Esophagus squamous epithelium (tissue), 4 donors: ENCODE measurements at regions not wholly inside any gene's neighbourhood (a gene's known extent, or its start where the extent isn't known, plus 50 kb on each side); places are given as distances from the start of the nearest gene placed in this dataset.

Experiments used
- CTCF ChIP-seq, 6 experiments: fragments of 450-650 bp in 4 of 6; fragments of 200-600 bp in 2 of 6; sonication (generic) in 2 of 6; IDR thresholded peaks; one replicate each; pipeline ENCODE4 v1.5.1; 2016 to 2019; ENCODE audit warnings: antibody characterized with exemption in 6 of 6, mild to moderate bottlenecking in 4 of 6, moderate library complexity in 4 of 6
- POLR2A ChIP-seq, 4 donors: fragments of 450-650 bp; IDR thresholded peaks; one replicate each; pipeline ENCODE4 v1.6.1; 2017; ENCODE audit warnings: antibody characterized with exemption in 4 of 4, mild to moderate bottlenecking in 4 of 4, moderate library complexity in 3 of 4

- TF ChIP-seq CTCF (IDR thresholded peaks at IDR 0.05) (no peak), POLR2A (IDR thresholded peaks at IDR 0.05) (no peak)
Measured at GRCh38 chr1:68620571-68620970, 123.7 kb upstream of the DEPDC1 start.
